ENCODE measurements at regions not wholly inside any gene's neighbourhood (a gene's known extent, or its start where the extent isn't known, plus 50 kb on each side); places are given as distances from the start of the nearest gene placed in this dataset.
"Not testable (repeated sequence)": the region's sequence is repeated elsewhere in the genome, so short reads cannot be mapped to it uniquely, and the experiment has no call there.

DNA sequence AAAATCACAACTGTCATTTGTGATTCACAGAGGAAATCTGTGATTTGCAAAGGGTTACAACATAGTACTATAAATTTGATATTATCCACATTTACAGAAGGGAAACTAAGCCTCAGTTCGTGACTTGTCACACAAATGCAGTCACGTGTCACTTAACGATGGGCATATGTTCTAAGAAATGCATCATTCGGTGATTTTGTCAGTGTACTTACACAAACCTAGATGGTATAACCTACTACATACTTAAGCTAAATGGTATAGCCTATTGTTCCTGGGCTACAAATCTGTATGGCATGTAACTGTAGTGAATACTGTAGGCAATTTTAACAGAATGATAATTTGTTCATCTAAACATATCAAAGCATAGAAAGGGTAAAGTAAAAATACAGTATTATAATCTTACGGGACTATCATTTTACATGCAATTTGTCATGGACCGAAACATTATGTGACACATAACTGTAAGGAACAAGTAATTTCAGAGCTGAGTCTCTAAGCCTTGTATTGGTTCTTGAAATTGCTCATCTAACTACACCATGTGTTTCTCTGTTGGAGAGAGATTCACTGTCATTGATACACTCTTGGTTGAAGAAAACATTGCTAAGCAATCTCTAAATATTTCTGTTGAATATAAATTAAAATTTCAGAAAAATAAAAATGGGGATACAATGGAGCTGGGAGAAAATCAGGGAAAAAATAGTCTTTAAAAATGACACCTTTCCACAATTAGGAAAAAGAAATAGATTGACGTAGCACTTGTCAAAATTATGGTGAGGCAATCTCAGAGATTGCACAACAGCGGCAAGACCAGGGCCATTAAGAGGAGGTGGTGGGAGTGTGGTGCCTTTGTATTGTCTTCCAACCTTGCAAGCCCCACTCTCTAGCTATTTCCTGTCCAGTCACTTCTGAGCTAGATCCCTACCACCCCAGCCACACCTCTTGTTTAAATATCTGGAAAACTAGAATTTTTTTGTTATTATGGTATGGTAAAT lies 645.8 kb upstream of the TBL1XR1 start:
- DNase-seq (ENCODE audit: low read depth), result no peak
- TF ChIP-seq, protein P1, sequence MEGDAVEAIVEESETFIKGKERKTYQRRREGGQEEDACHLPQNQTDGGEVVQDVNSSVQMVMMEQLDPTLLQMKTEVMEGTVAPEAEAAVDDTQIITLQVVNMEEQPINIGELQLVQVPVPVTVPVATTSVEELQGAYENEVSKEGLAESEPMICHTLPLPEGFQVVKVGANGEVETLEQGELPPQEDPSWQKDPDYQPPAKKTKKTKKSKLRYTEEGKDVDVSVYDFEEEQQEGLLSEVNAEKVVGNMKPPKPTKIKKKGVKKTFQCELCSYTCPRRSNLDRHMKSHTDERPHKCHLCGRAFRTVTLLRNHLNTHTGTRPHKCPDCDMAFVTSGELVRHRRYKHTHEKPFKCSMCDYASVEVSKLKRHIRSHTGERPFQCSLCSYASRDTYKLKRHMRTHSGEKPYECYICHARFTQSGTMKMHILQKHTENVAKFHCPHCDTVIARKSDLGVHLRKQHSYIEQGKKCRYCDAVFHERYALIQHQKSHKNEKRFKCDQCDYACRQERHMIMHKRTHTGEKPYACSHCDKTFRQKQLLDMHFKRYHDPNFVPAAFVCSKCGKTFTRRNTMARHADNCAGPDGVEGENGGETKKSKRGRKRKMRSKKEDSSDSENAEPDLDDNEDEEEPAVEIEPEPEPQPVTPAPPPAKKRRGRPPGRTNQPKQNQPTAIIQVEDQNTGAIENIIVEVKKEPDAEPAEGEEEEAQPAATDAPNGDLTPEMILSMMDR (IDR thresholded peaks at IDR 0.05; ENCODE audit: low read depth, low read length, missing control alignments), result no peak
- H3K4me3 ChIP-seq (ENCODE audit: low read depth, low read length), result no peak overlapping the region

DNA sequence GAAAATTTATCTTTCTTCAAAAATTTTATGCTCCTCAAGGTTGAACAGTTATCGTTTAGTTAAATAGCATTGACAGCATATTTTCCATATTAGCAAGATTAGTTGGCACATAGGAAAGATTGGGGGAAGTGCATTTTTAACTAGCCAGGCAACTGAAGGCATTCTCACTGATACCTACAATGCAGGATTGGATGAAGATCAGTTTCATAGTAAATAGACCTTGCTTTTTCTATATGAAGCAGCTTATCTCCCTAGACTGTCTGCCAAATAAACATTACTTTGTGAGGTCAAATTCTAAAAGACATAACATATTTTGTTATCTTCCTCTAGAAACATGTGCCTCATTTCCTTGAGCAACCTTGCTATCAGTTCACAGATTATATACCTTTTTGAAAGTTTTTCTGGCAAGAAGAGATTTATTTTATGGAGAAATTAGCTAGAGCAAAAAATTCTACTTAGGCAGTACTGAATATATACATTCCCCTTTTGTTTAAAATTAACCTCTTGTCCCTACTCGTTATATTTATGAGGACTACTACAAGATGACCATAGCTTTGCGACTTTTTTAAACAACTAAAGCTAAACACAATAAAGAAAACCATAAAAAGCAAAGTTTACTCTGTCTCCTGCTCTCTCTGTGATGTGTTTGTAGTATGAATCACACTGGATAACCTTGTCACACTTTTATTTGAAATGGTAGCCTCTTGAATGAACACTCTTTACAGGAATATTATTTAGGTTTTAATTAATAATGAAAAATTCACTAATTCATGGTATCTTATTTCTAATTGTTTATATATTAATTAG lies 654.9 kb upstream of the TBL1XR1 start:
- H3K4me3 ChIP-seq (ENCODE audit: low read depth, low read length), result no peak overlapping the region
- TF ChIP-seq, protein P1 (IDR thresholded peaks at IDR 0.05; ENCODE audit: low read depth, low read length, missing control alignments), result no peak
- DNase-seq (ENCODE audit: low read depth), result no peak

DNA sequence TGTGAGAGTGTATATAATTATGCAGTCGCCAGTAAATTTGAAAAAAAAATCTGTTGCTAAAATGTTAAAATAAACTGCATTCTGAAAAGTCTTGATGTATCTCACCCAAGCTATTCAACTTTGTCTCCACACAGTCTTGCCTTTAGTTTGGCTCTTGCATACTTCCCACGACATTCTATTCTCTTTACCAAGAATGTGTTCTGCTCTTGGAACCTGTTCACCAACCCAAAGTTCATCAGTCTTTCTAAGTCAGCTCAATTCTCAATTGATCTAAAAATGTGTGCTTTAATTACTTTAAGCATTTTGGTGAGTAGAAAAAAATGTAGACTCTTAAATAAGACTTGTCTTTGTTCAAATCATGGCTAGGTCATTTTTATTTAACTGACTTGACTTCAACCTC lies 657.7 kb upstream of the TBL1XR1 start:
- no peak overlapping the region for H3K4me3 ChIP-seq (ENCODE audit: low read depth, low read length)
- DNase-seq (ENCODE audit: low read depth), result no peak
- TF ChIP-seq, protein P1 (IDR thresholded peaks at IDR 0.05; ENCODE audit: low read depth, low read length, missing control alignments), result no peak

DNA sequence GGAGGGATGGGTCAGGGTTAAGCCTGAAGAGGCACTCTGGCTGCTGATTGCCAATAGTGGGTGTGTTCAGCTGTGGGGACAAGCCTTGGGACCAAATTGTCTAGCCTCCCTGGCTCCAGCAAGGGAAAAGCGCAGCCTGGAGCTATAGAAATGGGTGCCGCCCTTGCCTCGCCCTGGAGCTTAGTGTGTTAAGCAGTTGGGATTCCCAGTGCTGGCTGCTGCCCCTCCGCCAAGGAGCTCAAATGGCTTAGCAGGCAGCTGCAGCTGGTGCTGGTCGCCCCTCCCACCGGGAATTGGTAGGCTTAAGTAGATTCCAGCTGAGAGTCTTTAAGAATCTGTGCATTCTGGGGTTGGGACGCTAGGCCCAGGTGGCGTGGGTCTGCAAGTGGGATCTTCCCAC lies 662.9 kb upstream of the TBL1XR1 start:
- TF ChIP-seq, protein P1 (IDR thresholded peaks at IDR 0.05; ENCODE audit: low read depth, low read length, missing control alignments), result no peak
- no peak for DNase-seq (ENCODE audit: low read depth)
- H3K4me3 ChIP-seq (ENCODE audit: low read depth, low read length), result no peak overlapping the region

DNA sequence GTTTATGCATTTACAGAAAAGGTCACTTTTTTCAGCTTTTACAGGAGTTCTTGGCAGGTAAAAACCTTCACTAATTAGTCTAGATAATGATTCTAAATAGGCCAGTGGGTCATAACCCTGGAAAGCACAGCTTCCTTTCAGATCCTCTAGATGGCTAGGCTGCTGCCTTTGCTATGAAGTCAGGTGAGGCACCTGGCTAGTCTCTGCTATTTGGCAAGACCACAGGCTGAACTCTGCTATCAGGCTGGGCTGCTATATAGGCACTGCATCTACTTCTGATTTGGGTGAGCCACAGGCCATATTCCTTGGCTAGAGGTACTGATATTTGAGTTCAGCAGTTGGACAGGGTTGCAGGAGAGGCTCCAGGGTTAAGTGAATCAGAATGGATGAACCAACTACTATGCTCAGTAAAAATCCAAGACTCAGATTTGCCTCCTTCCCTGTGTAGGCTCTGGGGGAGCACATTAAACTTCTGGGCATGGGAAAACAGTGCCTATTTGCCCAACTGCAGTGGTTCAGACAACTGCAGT lies 665.7 kb upstream of the TBL1XR1 start:
- DNase-seq (ENCODE audit: low read depth), result no peak
- no peak overlapping the region for H3K4me3 ChIP-seq (ENCODE audit: low read depth, low read length)
- TF ChIP-seq, protein P1 (IDR thresholded peaks at IDR 0.05; ENCODE audit: low read depth, low read length, missing control alignments), result no peak

DNA sequence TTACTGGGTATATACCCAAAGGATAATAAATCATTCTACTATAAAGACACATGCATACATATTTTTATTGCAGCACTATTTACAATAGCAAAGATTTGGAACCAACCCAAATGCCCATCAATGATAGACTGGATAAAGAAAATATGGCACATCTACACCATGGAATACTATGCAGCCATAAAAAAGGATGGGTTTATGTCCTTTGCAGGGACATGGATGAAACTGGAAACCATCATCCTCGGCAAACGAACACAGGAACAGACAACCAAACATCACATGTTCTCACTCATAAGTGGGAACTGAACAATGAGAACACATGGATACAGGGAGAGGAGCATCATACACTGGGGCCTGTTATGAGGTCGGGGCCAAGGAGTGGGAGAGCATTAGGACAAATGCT lies 665.0 kb upstream of the KCNMB2 start:
- not testable (repeated sequence) for DNase-seq (ENCODE audit: low read depth); H3K4me3 ChIP-seq (ENCODE audit: low read depth, low read length)

DNA sequence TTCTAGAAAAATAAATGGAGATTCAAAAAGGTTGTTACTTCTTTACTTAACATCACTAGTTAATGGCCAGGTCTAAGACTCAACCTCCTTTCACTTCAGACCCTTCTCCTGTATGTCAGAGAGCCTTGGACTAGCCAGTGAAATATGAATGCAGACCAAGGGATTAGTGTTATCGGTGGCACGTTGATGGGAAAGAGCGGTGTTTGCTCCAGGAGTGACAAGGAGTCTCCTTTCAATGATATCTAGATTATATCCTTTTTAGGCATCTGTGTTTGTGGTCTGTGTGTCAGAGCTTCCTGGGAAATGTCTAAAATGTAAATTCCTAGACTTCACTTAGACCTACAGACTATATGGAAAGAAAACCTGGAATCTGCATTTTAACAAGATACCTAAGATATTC lies 658.0 kb upstream of the KCNMB2 start:
- TF ChIP-seq, protein P1 (IDR thresholded peaks at IDR 0.05; ENCODE audit: low read depth, low read length, missing control alignments), result no peak
- DNase-seq (ENCODE audit: low read depth), result no peak
- no peak overlapping the region for H3K4me3 ChIP-seq (ENCODE audit: low read depth, low read length)

All from GM12864 (cell line).